NCI-H524 (cell line): ENCODE measurements at regions not wholly inside any gene's neighbourhood (a gene's known extent, or its start where the extent isn't known, plus 50 kb on each side); places are given as distances from the start of the nearest gene placed in this dataset.

Experiments used
- DNase-seq, 2 experiments: peaks; one replicate each; lab custom pipeline; 2025; lab: John Stamatoyannopoulos, UW

DNA sequence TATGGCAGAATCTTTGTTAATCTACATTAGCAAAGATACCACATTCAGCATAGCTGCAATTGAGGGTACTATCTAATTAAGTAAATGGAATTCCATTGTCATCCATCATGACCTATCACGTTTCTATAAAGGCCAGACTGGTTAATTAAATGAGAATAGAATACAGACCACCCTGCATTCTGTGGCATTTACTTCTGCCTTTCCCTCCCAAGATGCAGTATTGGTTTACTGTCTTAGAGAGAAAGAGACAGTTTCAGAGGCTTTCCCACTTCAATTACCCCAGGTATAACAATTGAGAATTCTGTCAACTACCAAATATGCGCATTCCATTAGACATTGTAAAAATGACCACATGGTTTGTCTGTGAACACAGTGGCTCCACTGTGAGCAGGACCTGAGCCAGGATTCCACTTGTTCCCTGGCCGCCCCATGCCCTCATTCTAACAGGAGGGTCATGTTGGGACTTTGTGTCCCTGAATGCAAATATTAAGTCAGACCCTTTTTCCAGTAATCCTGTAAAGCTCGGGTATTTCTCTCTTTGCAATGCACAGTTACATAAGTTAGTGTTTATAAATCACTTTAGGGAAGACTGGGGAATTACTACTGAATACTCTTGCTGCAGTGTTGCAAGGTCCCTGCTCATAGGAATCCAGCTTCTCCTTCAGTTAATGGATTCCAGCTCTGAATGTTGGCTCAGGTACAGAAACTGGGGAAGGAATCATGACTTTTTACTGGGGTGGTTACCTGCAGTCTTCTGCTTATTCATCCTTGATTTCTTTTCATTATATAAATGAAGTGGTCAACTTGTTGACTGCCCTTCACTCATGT is 261.0 kb downstream of the PDGFC start:
- no peak for DNase-seq

DNA sequence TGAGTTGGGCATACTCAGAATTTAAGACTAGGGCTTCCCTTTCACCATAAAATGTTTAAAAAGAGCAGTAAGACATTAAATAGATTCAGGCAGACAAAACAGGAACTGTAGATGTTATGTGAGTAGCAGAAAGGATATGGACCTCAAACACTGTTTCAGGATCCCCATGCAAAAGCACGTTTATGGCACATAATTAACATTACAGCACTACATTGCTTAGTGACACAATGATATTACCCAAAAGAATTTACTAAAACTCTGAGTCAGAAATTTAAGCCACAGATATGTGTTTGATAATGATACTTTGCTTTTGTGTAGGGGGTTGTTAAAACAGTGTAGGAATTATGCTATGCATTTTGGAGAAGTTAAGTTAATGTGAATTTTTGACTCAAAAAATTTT is 266.3 kb downstream of the PDGFC start:
- no peak for DNase-seq

DNA sequence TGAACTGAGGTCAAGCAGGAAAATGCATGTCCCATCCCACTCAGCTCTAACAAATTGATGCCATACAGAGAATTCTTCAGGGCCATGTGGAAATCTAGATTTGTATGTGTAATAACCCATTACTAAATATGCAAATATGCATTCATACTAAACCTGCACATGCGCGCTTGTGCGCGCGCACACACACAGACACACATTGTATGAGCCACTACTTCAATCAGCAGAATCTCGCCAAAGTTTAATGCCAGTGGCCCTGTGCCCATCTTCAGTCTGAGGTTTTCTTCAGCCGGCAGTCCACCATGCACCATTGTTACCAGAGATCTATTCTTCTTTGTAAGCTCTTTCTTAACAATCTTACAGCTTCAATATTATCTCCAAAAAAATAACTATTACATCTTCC is 276.4 kb downstream of the PDGFC start:
- no peak for DNase-seq

DNA sequence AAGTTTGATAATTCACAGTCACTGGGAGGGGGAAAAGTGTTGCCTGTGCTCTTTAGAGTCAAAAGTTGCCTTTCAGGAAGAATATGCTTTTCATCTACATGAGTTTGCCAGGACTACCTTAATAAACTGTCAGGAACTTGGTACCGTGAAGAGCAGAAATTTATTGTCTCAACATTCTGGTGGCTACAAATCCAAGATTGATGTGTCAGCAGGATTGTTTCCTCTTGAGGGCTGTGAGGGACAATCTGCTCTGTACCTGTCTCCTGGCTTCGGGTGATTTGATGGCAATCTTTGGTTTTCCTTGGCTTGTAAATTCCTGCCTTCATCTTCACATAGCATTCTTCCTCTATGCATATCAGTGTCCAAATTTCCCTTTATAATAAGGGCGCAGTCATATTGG is 277.2 kb downstream of the PDGFC start:
- no peak for DNase-seq

DNA sequence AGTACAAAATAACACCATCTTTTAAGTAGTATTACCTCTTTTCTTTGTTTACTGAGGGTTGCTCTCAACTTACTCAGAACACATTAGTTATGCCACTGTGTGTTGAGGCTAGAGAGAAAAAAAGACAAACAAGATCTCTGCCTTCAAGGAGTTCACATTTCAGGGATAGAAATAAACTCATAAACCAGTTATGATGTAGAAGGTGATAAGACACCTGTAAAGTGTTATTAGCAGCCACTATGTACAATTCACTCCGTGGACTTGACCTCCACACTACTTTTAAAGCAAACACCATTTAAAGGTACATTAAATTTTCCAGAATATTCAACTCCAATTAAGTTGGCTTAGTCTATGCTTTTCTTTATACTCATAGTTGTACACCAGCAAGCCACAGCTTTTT is 278.0 kb downstream of the PDGFC start:
- no peak for DNase-seq

DNA sequence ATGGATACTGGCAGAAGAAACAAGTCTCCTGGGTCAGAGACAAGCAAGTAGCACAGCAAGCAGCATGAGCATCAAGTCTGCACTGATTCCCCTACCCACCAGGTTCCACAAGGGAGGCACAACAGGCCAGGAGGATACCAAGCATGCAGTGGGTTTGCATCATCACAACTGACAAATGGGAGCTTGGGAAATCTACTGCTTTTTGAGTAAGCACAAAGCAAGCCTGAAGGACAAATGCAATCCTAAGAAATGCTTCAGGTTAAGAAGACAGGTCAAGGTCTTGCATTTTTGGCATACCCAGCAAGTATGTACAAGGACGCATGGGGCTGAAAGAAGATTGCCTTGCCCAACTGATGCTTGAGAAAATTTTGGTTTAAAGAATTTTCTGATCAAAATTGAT is 279.6 kb downstream of the PDGFC start:
- DNase-seq, result no peak

DNA sequence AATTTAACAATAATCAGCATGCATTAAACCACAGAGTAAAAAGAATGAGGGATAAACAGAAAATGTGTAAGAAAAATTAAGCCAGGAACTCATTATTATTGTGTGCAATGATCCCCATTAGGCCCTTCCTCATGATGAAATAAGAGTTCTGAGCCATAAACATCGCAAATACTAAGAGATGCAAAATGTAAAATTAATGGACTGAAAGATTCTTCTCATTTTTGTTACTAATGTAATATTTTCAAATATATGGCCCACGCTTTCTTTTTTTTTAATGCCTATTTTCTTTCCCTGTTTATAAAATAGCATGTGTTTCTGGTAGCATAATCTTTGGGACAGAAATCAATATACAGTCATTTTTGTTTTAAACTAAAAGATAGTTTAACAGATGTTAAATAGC is 281.0 kb downstream of the PDGFC start:
- no peak for DNase-seq

DNA sequence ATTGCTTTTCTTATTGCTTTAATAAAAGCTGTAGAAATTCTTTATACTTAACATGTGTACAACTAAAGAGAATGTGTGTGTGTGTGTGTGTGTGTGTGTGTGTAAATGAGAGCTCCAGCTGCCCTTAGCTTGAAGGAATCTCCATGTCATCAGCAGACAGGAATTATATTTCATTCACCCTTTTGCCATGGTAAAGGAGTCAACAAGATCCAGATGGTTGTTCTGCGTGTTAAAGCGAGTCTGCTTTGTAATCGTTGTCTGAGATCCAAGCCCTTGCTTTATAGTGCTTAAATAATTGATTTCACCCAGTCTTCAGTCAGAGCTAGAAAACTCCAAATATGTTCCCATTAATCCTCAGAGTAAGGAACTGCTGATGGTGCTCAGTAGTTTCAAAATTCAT is 285.5 kb downstream of the PDGFC start:
- DNase-seq, result peak; percentile 30 to 78

DNA sequence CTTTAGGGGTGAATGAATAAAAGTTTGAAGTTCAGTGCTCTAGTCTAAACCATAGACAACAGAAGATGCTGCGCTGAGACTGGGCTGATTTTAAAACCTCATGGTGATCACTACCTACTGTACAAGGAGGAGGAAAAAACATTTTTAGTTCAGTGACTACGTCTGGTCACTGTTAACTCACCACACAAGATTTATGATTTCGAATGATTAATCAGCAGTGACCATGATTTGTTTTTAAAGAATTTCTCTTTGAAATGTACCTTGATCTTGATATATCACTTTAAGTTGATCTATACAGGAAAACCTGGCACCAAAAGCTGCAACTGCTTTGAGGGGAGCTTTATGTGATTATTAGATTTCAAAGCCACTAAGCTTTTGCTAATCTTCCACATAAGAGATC is 286.3 kb downstream of the PDGFC start:
- no peak for DNase-seq

DNA sequence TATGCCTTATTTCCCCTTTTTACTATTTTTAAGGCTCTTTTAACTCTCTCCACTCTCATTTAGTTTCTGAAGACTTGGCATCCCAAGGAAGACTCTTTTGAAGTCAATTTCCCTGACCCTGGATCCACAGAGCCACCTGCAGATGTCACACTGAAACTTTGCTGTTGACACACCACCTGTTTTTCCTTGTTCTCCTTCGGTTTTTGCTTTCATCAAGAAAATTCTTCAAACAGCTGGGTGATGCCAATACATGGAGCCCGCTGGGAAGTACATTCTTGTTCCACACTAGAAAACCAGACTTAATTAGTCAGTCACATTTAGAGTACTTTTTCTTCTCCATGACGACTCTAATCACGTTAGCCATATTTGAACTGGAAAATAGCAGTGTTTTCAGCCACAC is 293.9 kb downstream of the PDGFC start:
- DNase-seq, result peak in 1 of 2 experiments; percentile 28

DNA sequence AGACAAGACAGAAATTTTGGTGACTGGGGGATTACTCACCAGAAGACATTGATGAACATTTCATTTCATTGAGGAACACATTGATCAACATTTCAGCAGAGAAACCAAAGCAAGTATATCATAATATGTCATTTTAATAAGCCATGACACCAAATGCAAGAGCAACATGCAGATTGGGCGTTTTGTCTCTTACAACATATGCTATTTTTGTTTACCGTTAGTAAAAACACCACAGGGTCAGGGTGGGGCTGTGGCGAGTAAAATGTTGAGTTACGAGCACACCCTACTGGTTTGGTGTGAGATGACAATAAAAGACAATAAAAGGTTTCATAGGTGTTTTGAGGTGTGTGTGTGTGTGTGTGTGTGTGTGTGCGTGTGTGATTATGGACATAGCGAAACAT is 294.5 kb downstream of the PDGFC start:
- DNase-seq, result peak; percentile 12 to 25

DNA sequence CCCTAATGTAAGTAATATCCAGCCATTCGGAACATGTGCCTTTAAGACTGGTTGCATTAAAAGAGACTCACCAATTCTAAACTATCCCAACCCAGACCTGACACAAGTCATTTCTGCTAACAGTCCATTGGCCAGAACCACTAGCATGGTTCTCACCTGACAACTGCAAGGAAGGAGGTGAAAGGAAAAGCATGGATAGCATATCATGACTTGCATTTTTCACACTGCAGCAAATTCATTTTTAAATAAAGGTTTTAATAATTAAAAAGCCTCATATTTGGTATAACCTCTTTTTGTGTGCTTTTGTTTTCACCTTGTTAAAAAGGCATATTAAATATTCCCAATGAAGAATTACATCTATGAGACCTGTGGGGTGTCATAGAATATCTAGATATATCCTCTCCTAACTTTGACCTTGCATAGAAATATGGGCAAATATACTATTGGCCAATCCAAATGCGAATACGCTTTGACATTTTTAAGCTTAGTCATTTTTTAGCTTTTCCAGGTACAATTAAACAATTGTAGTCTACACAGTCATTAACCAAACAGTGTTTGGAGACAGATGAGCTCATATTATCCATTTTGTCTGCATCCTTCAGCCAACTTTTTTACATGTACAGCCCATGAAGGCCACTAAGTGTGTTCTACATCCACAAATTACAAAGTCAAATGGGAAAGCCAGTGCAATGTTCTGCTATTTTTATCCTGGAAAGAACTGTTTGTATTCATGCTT is 295.3 kb downstream of the PDGFC start:
- DNase-seq, result no peak

DNA sequence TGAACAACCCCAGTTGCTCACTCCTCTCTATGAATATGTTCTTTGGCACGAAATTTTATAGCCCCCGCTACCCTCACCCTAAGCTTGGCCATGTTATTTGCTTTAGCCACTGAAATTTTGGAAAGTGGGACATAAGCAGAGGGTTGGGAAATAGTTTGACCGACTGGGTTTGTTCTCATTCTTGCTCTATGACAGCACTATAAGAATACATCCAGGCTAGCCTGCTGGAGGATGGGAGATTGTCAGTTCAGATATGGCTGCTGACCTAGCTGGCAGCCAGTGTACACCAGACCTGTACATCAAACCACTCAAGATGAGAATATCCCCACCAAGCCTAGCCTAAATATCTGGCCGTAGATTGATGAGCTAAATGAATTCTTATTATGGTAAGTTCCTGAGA is 298.1 kb downstream of the PDGFC start:
- no peak for DNase-seq

DNA sequence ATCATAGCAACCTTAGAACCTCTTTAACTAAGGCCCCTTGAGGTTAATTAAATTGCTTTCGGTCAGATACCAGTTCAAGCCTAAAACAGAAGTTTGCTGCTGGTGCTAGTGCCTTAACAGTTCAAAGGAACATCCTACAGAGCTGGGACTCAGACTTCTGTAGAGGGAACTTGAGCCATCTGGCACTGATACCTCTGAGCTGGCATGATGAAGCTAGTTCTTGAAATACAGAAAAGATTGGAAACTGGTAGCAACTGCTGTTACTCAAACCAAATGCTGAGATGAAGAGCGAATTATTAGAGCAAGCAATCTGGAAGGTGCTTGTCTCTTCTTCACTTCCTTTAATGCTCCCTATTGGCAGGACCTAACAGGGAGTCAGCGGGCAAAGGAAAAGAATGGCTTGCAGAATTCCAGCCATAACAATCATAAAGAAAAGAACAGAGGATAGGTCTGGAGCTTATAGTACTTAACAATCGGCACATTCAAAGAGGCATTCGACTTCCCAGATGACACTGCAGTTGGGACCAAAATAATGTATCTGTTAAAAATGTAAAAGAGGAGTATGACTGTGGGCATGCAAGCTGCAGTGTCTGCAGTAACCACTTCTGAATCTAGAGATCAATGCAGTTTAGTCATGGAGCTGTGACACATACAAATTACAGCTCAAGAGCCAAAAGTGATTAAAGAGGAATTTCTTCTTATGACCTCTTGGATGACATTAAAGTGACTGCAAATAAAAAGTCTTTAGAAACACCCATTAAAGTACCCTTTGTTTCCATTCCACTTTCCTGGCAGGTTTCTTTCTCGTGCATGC is 298.9 kb downstream of the PDGFC start:
- peak; percentile 10 to 74 for DNase-seq

DNA sequence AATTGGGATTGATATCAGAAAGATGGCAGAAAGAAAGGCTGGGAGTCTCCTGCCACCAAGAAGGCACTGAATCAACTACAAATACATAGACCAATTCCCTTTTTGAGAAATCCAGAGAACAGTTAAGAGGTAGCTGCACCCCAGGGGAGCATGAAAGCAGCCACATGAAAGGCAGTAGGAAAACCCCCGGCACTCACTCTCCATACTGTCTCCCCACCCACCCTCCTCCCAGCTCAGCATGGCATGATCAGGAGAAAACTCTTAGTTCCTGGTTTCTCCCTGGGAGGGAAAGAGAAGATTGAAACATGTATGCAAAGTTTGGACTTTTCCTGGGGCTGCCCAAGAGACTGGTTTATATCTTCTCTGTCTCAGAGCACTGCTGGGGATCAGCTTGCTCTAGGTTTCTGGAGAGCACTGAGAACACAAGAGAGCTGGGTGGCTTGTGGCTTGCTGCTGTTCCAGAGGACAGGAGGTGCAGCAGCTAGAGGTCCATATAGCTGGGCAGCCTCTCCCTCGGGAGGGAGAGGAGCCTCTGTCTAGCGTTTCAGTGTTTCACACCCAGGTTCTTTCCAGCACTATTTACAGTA is 305.7 kb downstream of the PDGFC start:
- DNase-seq, result no peak

DNA sequence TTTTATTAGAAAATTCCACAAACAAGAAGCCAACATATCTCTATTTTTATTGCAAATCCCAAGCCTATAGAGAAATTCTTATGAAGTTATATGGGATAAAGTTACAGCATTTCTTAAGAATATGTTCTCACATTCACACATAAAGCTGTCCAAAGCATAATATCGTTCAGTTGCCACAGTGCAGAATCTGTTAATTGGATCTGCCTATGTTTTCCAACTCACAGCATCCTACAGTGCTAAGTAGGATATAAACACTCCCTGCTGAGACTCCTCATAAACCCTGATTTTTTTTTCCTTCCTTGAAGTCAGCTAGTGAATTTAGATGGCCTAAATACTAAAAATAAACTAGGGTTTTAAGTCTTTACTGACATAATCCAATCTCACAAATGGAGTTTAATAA is 307.9 kb downstream of the PDGFC start:
- no peak for DNase-seq

DNA sequence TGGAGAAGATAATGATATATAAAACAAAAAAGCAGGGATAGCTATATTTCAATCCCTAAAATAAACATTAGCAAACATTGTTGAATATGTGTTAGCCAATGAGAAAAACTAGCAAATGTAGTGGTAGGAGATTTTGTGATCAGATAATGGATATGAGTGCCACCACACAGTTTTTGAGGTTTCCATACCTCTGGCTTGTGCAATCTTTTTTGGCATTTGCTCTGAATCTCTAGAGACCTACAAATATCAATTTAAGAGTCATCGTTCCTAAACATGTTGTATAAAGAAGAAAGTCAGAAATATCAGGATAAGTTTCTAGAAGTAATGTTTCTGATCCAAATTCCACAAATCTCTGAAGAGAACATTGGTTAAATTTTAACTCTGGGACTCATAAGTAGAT is 308.7 kb downstream of the PDGFC start:
- DNase-seq, result no peak

DNA sequence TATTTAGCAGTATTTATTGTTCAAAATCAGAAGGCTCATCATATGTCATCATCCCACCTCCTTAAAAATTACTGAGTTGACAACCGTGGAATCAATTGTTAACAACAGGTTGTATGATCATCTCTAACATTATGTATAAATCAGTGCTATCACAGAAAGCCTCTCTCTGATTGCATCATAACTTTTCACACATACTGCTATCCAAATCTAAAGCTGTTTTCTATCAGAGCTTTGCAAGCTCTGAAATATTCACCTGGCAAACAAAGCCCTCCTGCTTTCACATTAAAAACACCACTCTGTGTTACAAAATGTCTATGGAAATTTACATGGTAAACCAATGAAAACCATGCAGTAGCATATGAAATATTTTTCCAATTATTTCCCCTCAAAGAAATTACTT is 310.0 kb downstream of the PDGFC start:
- DNase-seq, result no peak

DNA sequence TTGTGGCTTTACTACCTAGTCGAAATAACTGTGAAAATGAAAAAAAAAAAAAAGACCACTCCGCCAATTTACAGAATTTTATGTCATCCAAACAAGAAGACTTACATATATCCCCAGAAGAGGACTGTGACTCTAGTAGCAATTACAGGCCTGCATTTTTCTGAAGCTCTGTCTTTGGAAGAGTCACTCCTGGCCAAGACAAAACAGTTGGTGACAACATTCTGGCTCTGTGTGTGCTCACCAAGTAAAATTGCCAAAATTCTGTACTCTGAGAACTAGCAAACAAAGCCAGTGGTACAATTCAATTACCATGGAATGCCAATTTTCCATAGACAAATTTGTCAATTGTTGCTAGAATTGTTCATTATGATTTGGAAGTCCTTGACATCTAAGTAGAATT is 311.1 kb downstream of the PDGFC start:
- DNase-seq, result no peak

DNA sequence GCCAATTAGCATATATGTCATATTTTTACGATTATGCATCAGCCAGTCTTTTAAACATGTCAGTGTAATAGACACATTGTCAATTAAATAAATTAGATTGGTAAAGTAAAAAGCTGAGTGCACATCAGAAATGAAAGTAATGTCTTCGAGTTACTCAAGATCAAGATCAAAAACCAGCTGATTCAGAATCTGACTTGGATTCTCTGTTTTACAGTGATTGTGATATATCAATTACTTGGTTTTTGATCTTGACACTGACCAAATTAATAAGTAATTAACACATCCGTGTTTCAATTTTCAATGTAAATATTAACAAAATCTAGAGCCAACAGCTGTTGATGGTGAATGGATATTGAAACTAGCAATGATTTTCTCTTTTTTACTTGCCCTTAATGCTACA is 311.6 kb downstream of the PDGFC start:
- no peak for DNase-seq

DNA sequence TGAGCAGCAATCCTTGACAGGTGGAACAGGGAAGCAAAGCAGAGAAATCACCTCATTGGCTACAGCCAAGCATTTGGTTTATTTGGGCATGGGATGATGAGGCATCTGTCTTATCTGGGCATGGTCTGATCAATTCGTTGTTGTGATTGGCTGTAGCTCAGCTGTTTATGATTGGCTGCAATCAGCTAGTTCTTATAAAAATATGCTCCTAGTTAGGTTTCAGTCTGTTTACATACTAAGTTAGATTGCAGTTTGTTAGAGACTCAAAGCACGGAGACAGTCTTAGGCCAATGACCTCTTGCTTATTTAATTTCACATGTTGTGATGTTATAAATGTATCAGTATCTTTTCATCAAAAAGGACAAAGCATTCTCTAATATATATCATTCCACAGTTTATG is 312.0 kb downstream of the PDGFC start:
- DNase-seq, result no peak

DNA sequence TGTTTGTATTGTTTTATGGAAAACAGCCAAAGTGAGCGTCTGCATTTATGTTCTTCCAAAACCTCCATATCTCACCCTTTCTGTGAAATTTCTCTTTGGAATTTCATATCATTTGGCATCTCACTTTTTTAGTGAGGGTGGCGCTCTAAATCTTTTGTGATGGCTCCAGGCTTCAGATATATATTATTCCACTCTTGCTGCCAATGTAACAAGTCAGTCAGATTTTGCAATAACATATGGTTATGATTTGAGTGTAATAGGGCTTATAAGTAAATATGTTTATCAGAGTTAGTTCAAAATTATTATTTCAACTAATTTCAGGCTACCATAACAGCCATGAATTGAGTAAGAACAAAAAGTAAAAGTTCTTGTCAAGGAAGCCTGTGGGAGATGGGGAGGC is 314.7 kb downstream of the PDGFC start:
- DNase-seq, result no peak
